Gastrocnemius medialis (tissue), 4 donors: ENCODE measurements at regions not wholly inside any gene's neighbourhood (a gene's known extent, or its start where the extent isn't known, plus 50 kb on each side); places are given as distances from the start of the nearest gene placed in this dataset.

Experiments used
- ATAC-seq, 2 donors: fragments of 150-250 bp; one replicate each; pipeline ENCODE4 v1.9.1; 2016
- DNase-seq, 2 donors: peaks; one replicate each; pipeline ENCODE4 v3.0.0-alpha.2; 2019
- H3K27ac ChIP-seq, 4 donors: fragments of 200-600 bp; sonication (generic); 1 replicate in 1 of 4; 2 replicates in 3 of 4; pipeline ENCODE4 v1.5.1; 2016 to 2018; ENCODE audit warnings: mild to moderate bottlenecking in 2 of 4, moderate library complexity in 1 of 4
- H3K27me3 ChIP-seq, 3 donors: fragments of 200-600 bp; sonication (generic) in 2 of 3; 1 replicate in 1 of 3; 2 replicates in 2 of 3; pipeline versions ENCODE4 v1.5.1 to v1.6.0; 2016 to 2019; ENCODE audit warnings: mild to moderate bottlenecking in 1 of 3, moderate library complexity in 1 of 3
- H3K36me3 ChIP-seq, 2 donors: fragments of 200-600 bp; sonication (generic) in 1 of 2; one replicate each; pipeline ENCODE4 v1.5.1; 2017 to 2018
- H3K4me1 ChIP-seq, 2 donors: fragments of 200-600 bp; sonication (generic) in 1 of 2; one replicate each; pipeline ENCODE4 v1.5.1; 2016 to 2017; ENCODE audit warnings: mild to moderate bottlenecking in 2 of 2
- H3K4me3 ChIP-seq, 4 donors: fragments of 200-600 bp; sonication (generic) in 3 of 4; 1 replicate in 1 of 4; 2 replicates in 3 of 4; pipeline ENCODE4 v1.5.1; 2016 to 2019; ENCODE audit warnings: mild to moderate bottlenecking in 2 of 4
- H3K9me3 ChIP-seq, 3 donors: fragments of 200-600 bp; sonication (generic) in 2 of 3; 1 replicate in 1 of 3; 2 replicates in 2 of 3; pipeline ENCODE4 v1.5.1; 2016 to 2019
- POLR2A ChIP-seq, 2 donors: fragments of 450-650 bp; IDR thresholded peaks; one replicate each; pipeline ENCODE4 v1.6.1; 2017; ENCODE audit warnings: antibody characterized with exemption in 2 of 2, mild to moderate bottlenecking in 2 of 2, moderate library complexity in 2 of 2
- in situ Hi-C, 4 donors: fragments of 200-750 bp; cut with MboI; loops; one replicate each; pipeline versions ENCODE4 v1.15.0 to v1.8.0; 2017; ENCODE audit warnings: low sequenced_read_pairs in 4 of 4
- intact Hi-C: fragments of 100-400 bp; cut with DNase I; formaldehyde crosslinking; loops from one replicate; pipeline ENCODE4 v1.15.1; 2023; ENCODE audit warnings: low total_unique reads
- TF ChIP-seq, protein P1 (sequence below), 5 experiments: fragments of 450-650 bp in 3 of 5; fragments of 200-600 bp in 2 of 5; sonication (generic) in 2 of 5; IDR thresholded peaks in 4 of 5; conservative IDR thresholded peaks in 1 of 5; 1 replicate in 4 of 5; 2 replicates in 1 of 5; pipeline ENCODE4 v1.5.1; 2016 to 2019; ENCODE audit warnings: antibody characterized with exemption in 5 of 5, mild to moderate bottlenecking in 3 of 5, moderate library complexity in 3 of 5

DNA sequence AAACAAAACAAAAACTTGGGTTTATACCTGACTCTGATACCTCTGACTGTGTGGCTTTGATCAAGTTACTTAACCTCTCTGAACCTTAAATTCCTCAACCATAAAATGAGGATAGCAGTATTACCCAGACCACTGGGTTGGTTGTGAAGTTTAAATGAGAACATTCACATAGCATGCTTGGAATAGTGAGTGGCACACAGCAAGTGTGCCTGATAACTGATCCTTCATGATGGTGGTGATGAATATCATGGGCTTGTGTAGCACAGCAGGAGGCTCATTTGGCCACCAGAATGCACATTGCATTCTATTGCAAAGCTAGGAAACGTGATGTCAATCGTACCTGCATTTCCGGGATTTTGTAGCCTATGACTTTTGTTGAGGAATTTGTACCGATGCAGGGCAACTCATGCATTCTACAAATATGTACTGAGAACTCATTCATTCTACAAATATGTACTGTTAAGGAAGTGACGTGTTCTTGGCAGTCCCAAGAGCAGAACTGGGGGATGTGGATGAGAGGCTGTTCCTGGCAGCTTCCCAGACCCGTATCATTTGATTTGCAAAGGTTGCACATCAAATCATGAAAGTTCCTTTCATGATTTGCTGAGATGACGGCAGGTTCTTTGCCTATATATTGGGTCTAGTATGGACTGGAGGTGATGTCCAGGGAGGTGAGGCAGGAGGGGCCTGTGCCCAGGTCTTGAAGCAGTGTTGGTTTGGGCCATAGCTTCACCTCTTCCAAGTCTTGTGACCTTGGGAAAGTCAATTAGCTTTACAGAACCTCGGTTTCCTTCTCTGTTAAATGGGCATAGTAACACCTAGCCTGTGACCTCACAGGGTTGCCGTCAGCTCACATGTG lies 94.6 kb upstream of the SMNDC1 start:
- Histone ChIP-seq H3K36me3 (no peaks in the 10 kb centered on the region), H3K27ac (no peak overlapping the region), H3K27me3 (no peaks in the 10 kb centered on the region), H3K4me1 (peaks cover 0 to 3% of the 10 kb centered on the region in 2 donors), H3K4me3 (no peak overlapping the region), H3K9me3 (no peaks in the 10 kb centered on the region)
- no peak for ATAC-seq
- DNase-seq = no peak
- no peak for TF ChIP-seq POLR2A (IDR thresholded peaks at IDR 0.05)
- TF ChIP-seq, protein P1, sequence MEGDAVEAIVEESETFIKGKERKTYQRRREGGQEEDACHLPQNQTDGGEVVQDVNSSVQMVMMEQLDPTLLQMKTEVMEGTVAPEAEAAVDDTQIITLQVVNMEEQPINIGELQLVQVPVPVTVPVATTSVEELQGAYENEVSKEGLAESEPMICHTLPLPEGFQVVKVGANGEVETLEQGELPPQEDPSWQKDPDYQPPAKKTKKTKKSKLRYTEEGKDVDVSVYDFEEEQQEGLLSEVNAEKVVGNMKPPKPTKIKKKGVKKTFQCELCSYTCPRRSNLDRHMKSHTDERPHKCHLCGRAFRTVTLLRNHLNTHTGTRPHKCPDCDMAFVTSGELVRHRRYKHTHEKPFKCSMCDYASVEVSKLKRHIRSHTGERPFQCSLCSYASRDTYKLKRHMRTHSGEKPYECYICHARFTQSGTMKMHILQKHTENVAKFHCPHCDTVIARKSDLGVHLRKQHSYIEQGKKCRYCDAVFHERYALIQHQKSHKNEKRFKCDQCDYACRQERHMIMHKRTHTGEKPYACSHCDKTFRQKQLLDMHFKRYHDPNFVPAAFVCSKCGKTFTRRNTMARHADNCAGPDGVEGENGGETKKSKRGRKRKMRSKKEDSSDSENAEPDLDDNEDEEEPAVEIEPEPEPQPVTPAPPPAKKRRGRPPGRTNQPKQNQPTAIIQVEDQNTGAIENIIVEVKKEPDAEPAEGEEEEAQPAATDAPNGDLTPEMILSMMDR (IDR thresholded peaks at IDR 0.05 in 4 of 5, conservative IDR thresholded peaks at IDR 0.05 in 1 of 5) = no peak
- intact Hi-C loops (no loop called here), in situ Hi-C loops (no loop called here)

- Histone ChIP-seq H3K36me3 (no peaks in the 10 kb centered on the region), H3K27me3 (no peaks in the 10 kb centered on the region), H3K4me3 (no peak overlapping the region), H3K9me3 (no peaks in the 10 kb centered on the region), H3K27ac (no peak overlapping the region), H3K4me1 (peaks cover 0 to 3% of the 10 kb centered on the region in 2 donors)
- TF ChIP-seq POLR2A (IDR thresholded peaks at IDR 0.05) = no peak
- TF ChIP-seq, protein P1 (IDR thresholded peaks at IDR 0.05 in 4 of 5, conservative IDR thresholded peaks at IDR 0.05 in 1 of 5) = no peak
- DNase-seq = no peak
- in situ Hi-C loops (no loop called here), intact Hi-C loops (no loop called here)
- ATAC-seq = no peak
These were observed 95.5 kb upstream of the SMNDC1 start for GRCh38 chr10:110399965-110400933.

GRCh38 chr10:110401401-110402076 lies 96.2 kb upstream of the DUSP5 start:
- H3K4me1 ChIP-seq = no peaks in the 10 kb centered on the region
- intact Hi-C loops = no loop called here
- in situ Hi-C loops = no loop called here
- no peaks in the 10 kb centered on the region for H3K27me3 ChIP-seq
- no peaks in the 10 kb centered on the region for H3K9me3 ChIP-seq
- H3K27ac ChIP-seq = no peak overlapping the region
- no peaks in the 10 kb centered on the region for H3K36me3 ChIP-seq
- DNase-seq (no peak), ATAC-seq (no peak)
- no peak for TF ChIP-seq POLR2A (IDR thresholded peaks at IDR 0.05)
- TF ChIP-seq, protein P1 (IDR thresholded peaks at IDR 0.05 in 4 of 5, conservative IDR thresholded peaks at IDR 0.05 in 1 of 5) = no peak
- H3K4me3 ChIP-seq = no peak overlapping the region

- intact Hi-C loops = no loop called here
These were observed 95.7 kb upstream of the DUSP5 start for GRCh38 chr10:110402077-110402416.

More at GRCh38 chr10:110402077-110402416, 95.7 kb upstream of the DUSP5 start:
- H3K27ac ChIP-seq = no peak overlapping the region
- in situ Hi-C loops = no loop called here
- no peak for DNase-seq
- H3K4me3 ChIP-seq = no peak overlapping the region
- TF ChIP-seq, protein P1 (IDR thresholded peaks at IDR 0.05 in 4 of 5, conservative IDR thresholded peaks at IDR 0.05 in 1 of 5) = no peak
- no peak for TF ChIP-seq POLR2A (IDR thresholded peaks at IDR 0.05)
- no peaks in the 10 kb centered on the region for H3K4me1 ChIP-seq
- no peaks in the 10 kb centered on the region for H3K9me3 ChIP-seq
- H3K36me3 ChIP-seq = no peaks in the 10 kb centered on the region
- no peak for ATAC-seq
- H3K27me3 ChIP-seq = no peaks in the 10 kb centered on the region
